BJ (cell line): ENCODE measurements at regions not wholly inside any gene's neighbourhood (a gene's known extent, or its start where the extent isn't known, plus 50 kb on each side); places are given as distances from the start of the nearest gene placed in this dataset.

Experiments used
- CTCF ChIA-PET: fragments of 350-600 bp; formaldehyde crosslinking; extraction: SDS; loops from one replicate; lab custom pipeline; 2021; ENCODE audit warnings: antibody characterized with exemption, inconsistent platforms; lab: Yijun Ruan, JAX
- POLR2A ChIA-PET: fragments of 300-600 bp; sonication (Branson Sonifier 250); formaldehyde crosslinking; extraction: SDS; loops from one replicate; lab custom pipeline; 2021; ENCODE audit warnings: antibody characterized with exemption; lab: Charles Lee
- DNase-seq: peaks from one replicate; pipeline ENCODE4 v3.0.0-alpha.2; 2011; ENCODE audit warnings: low read depth
- H3K27me3 ChIP-seq: 2 replicates; pipeline ENCODE4 v1.6.0; 2011; ENCODE audit warnings: low read length; ENCODE audit not compliant: control insufficient read depth, insufficient read depth
- H3K36me3 ChIP-seq: 2 replicates; pipeline ENCODE4 v1.5.1; 2011; ENCODE audit warnings: low read length; ENCODE audit not compliant: control insufficient read depth, insufficient read depth
- H3K4me3 ChIP-seq: 2 replicates; pipeline ENCODE4 v1.5.1; 2011; ENCODE audit warnings: low read depth, mild to moderate bottlenecking, control low read depth, low read length
- TF ChIP-seq, protein P1 (sequence below): IDR thresholded peaks from 2 replicates; pipeline ENCODE4 v1.5.1; 2011; ENCODE audit warnings: low read depth, mild to moderate bottlenecking, control low read depth, inconsistent platforms, low read length, moderate library complexity; ENCODE audit not compliant: insufficient read depth

DNA sequence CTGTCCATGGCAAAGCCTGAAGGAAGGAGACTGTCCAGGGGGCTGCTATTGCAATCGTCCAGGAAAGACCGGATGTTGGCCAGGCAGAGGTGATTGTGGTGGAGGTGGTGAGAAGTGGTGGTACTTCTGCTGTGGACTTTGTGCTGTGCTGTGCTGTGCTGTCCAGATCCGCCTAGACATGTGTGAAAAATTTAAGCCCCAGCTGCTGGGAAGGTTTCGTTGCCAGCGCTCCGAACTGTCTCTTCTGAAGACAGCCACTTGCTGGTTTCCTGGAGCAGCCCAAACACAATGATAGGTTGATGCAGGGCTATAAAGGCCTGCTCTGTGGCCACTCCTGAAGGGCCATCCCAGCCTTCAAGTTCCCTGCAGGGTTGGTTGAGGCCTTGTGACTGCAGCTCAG, 223.0 kb upstream of the MPDZ start:
- TF ChIP-seq, protein P1, sequence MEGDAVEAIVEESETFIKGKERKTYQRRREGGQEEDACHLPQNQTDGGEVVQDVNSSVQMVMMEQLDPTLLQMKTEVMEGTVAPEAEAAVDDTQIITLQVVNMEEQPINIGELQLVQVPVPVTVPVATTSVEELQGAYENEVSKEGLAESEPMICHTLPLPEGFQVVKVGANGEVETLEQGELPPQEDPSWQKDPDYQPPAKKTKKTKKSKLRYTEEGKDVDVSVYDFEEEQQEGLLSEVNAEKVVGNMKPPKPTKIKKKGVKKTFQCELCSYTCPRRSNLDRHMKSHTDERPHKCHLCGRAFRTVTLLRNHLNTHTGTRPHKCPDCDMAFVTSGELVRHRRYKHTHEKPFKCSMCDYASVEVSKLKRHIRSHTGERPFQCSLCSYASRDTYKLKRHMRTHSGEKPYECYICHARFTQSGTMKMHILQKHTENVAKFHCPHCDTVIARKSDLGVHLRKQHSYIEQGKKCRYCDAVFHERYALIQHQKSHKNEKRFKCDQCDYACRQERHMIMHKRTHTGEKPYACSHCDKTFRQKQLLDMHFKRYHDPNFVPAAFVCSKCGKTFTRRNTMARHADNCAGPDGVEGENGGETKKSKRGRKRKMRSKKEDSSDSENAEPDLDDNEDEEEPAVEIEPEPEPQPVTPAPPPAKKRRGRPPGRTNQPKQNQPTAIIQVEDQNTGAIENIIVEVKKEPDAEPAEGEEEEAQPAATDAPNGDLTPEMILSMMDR = no peak
- no peaks in the 10 kb centered on the region for H3K36me3 ChIP-seq
- CTCF ChIA-PET = interaction anchor here (0.8 kb wide), 1 partner anchor 11 kb away, joined by 3 read pairs; no protein-coding TSS in a partner anchor
- H3K27me3 ChIP-seq = peaks cover 2% of the 10 kb centered on the region; the same call in 1 of the 2 replicates
- no peak overlapping the region for H3K4me3 ChIP-seq
- POLR2A ChIA-PET = no interaction called here
- DNase-seq = no peak

DNA sequence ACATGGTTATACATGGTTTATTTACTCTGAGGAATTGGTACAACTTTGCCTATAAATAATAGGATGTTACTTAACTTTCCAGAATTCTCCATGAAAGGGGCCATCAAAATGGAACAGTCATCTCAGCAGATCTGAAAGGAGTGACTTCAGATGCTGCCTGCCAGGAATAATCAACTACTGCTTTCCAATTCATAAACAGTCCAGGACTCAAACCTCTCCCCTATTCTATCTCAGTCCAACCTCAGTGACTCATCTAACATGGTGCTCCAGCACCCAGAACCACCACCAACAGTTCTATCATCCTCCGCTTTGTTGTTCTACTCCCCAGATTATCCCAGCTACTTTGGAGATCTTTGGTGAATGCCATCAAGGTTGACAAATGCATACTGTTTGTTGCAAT, 221.5 kb upstream of the MPDZ start:
- peaks cover 2% of the 10 kb centered on the region; the same call in 1 of the 2 replicates for H3K27me3 ChIP-seq
- H3K4me3 ChIP-seq = no peak overlapping the region
- TF ChIP-seq, protein P1 = no peak
- POLR2A ChIA-PET = no interaction called here
- DNase-seq = no peak
- H3K36me3 ChIP-seq = no peaks in the 10 kb centered on the region
- CTCF ChIA-PET = interaction anchor here (0.6 kb wide), 1 partner anchor 638 kb away, joined by 3 read pairs; no protein-coding TSS in a partner anchor

DNA sequence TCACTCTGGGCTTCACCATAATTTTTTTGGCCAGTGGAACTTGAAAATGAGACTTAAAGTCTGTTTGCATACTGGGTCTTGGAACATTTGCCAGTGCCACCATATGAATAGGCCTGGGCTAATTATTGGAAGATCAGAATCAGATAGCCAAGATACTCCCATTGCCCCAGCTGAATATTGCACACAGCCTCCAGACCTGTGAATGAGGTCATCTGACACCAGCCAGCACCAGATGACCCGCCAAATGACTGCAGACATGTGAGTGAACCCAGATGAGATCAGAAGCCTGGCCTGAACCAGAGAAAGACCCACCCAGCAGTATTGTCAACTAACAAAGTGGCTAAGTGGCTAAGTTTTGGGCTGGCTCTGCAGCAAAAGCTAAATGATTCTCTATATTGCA, 220.5 kb upstream of the MPDZ start:
- DNase-seq = no peak
- ChIA-PET CTCF (no interaction called here), POLR2A (no interaction called here)
- Histone ChIP-seq H3K27me3 (peaks cover 2% of the 10 kb centered on the region; the same call in 1 of the 2 replicates), H3K4me3 (no peak overlapping the region), H3K36me3 (no peaks in the 10 kb centered on the region)
- TF ChIP-seq, protein P1 = no peak

DNA sequence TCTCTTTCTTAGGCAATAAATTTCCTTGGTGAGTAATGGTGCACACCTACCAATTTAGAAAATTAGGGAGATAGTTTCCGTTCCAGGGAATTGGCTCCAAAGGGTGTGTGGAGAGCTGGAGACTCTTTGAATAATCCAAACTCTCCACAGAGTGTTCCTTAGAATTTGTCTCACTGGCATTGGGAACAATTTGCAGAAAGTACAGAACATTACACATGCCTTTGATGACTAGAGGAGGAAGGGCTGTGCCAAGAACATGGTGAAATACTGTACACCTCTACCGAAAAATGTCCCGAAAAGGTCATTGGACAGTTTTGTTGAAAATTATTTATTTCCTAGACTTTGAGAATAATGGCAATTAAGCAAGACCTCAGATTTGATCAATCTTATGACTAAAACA, 214.2 kb upstream of the MPDZ start:
- TF ChIP-seq, protein P1 = no peak
- no peaks in the 10 kb centered on the region for H3K36me3 ChIP-seq
- DNase-seq = no peak
- no peaks in the 10 kb centered on the region for H3K27me3 ChIP-seq
- H3K4me3 ChIP-seq = no peak overlapping the region
- ChIA-PET CTCF (interaction anchor here (0.7 kb wide), 1 partner anchor 14 kb away, joined by 3 read pairs; no protein-coding TSS in a partner anchor), POLR2A (no interaction called here)

DNA sequence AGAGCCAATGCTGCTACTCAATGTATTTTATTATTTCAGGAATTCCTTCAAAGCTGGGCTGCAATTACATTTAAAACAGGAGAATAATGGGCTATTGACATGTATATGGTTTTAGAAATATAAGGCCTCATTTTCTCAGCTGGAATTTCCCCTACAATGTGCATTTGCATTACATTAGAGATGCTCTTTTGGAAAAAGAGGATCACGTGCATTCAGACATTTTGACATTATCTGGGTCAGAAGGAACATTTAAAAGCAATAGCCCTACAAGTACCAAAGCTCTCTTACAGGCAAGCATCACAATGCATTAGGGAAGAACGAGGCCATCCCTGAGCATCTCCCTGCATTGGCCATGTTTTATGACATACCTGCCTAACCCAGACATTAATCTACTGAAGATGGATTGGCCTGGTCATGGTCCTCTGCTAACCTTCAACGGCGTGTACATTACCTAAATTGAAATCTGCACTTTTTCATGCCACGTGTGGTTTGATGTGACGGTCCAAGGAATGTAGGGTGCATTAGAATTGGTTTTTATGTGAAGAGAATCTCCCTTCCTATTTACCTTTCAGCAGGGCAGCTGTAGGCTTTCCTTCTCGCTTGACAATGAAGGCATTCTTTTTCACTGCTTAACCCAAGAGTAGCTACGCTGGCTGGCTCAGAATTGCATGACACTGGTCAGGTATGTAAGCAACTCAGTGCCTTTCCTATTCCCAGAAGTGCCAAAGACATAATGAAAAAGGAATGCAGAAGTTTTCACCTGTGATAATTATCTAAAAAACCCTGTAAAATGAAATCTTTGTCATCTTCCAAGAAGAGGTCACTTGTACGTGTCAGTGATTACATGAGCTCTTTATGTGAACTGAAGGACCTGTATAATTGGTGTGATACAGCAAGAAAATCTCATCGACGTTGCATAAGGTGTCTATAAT, 212.3 kb upstream of the MPDZ start:
- TF ChIP-seq, protein P1 = no peak
- no peak for DNase-seq
- CTCF ChIA-PET = interaction anchor here (0.7 to 1.7 kb wide), 2 partner anchors 11 to 447 kb away, joined by 3 read pairs; no protein-coding TSS in a partner anchor
- Histone ChIP-seq H3K36me3 (no peaks in the 10 kb centered on the region), H3K27me3 (no peaks in the 10 kb centered on the region; the same call in 1 of the 2 replicates), H3K4me3 (no peak overlapping the region)
- POLR2A ChIA-PET = no interaction called here
